CD14-positive monocyte (primary cell): ENCODE measurements at regions not wholly inside any gene's neighbourhood (a gene's known extent, or its start where the extent isn't known, plus 50 kb on each side); places are given as distances from the start of the nearest gene placed in this dataset.
"Not testable (repeated sequence)": the region's sequence is repeated elsewhere in the genome, so short reads cannot be mapped to it uniquely, and the experiment has no call there.

Experiments used
- DNase-seq, 3 donors: peaks; one replicate each; pipeline ENCODE4 v3.0.0-alpha.2; 2011 to 2022
- H2AFZ ChIP-seq: 2 replicates; pipeline ENCODE4 v1.6.0; 2012; ENCODE audit warnings: mild to moderate bottlenecking, low read depth, low read length, inconsistent platforms; ENCODE audit not compliant: insufficient read depth, poor library complexity, severe bottlenecking
- H3K27ac ChIP-seq, 2 donors: 1 replicate in 1 of 2; 2 replicates in 1 of 2; pipeline ENCODE4 v1.5.1; 2012 to 2013; ENCODE audit warnings: low read length in 2 of 2, control low read depth in 1 of 2, inconsistent platforms in 1 of 2, low read depth in 1 of 2, mild to moderate bottlenecking in 1 of 2
- H3K27me3 ChIP-seq, 2 donors: one replicate each; pipeline versions ENCODE4 v1.6.0 to v1.6.1; 2011 to 2013; ENCODE audit warnings: low read length in 2 of 2; ENCODE audit not compliant: control insufficient read depth in 2 of 2, insufficient read depth in 2 of 2
- H3K36me3 ChIP-seq, 2 donors: replicated peaks in 1 of 2; 1 replicate in 1 of 2; 2 replicates in 1 of 2; pipeline versions ENCODE4 v1.5.1 to v1.6.1; 2012 to 2013; ENCODE audit warnings: low read length in 2 of 2, control low read depth in 1 of 2, inconsistent platforms in 1 of 2, mild to moderate bottlenecking in 1 of 2; ENCODE audit not compliant: insufficient read depth in 2 of 2, control insufficient read depth in 1 of 2
- H3K4me1 ChIP-seq, 2 donors: 1 replicate in 1 of 2; 2 replicates in 1 of 2; pipeline versions ENCODE4 v1.5.1 to v1.6.1; 2012 to 2013; ENCODE audit warnings: low read length in 2 of 2, control low read depth in 1 of 2, inconsistent platforms in 1 of 2, mild to moderate bottlenecking in 1 of 2, moderate library complexity in 1 of 2; ENCODE audit not compliant: insufficient read depth in 2 of 2, control insufficient read depth in 1 of 2
- H3K4me2 ChIP-seq: replicated peaks from 2 replicates; pipeline ENCODE3; 2012; ENCODE audit warnings: low read length, moderate library complexity, mild to moderate bottlenecking; ENCODE audit not compliant: poor library complexity, severe bottlenecking; ENCODE audit errors: extremely low read depth
- H3K4me3 ChIP-seq, 3 experiments: fragments of 200-600 bp in 1 of 3; sonication (generic) in 1 of 3; replicated peaks in 1 of 3; 1 replicate in 2 of 3; 2 replicates in 1 of 3; pipeline ENCODE4 v1.5.1; 2011 to 2013; ENCODE audit warnings: low read length in 3 of 3, mild to moderate bottlenecking in 3 of 3, control low read depth in 2 of 3, low read depth in 2 of 3, inconsistent platforms in 1 of 3, moderate library complexity in 1 of 3
- H3K79me2 ChIP-seq: 2 replicates; pipeline ENCODE4 v1.6.0; 2012; ENCODE audit warnings: mild to moderate bottlenecking, control low read depth, inconsistent platforms, low read length, moderate library complexity; ENCODE audit not compliant: insufficient read depth
- H3K9ac ChIP-seq: 2 replicates; pipeline ENCODE4 v1.6.0; 2017; ENCODE audit warnings: low read length, mild to moderate bottlenecking; ENCODE audit not compliant: insufficient read depth, poor library complexity, severe bottlenecking
- H3K9me3 ChIP-seq, 2 donors: replicated peaks in 1 of 2; 1 replicate in 1 of 2; 2 replicates in 1 of 2; pipeline versions ENCODE4 v1.5.1 to v1.6.1; 2012 to 2013; ENCODE audit warnings: low read length in 2 of 2, control low read depth in 1 of 2; ENCODE audit not compliant: control insufficient read depth in 1 of 2, insufficient read depth in 1 of 2
- H4K20me1 ChIP-seq: 2 replicates; pipeline ENCODE4 v1.6.0; 2012; ENCODE audit warnings: mild to moderate bottlenecking, low read length, control low read depth, moderate library complexity; ENCODE audit not compliant: insufficient read depth
- H3K27ac Mint-ChIP-seq, 7 donors: one replicate each; pipeline ENCODE4 v1.8.0; 2020; ENCODE audit warnings: mild to moderate bottlenecking in 7 of 7, mixed read lengths in 7 of 7, moderate library complexity in 6 of 7, inconsistent platforms in 2 of 7
- H3K27me3 Mint-ChIP-seq, 3 donors: one replicate each; pipeline ENCODE4 v1.8.0; 2021 to 2022; ENCODE audit warnings: low read depth in 3 of 3, mild to moderate bottlenecking in 3 of 3, mixed read lengths in 3 of 3, moderate library complexity in 3 of 3, inconsistent platforms in 1 of 3
- H3K36me3 Mint-ChIP-seq, 2 donors: one replicate each; pipeline ENCODE4 v1.8.0; 2020; ENCODE audit warnings: mixed read lengths in 2 of 2, inconsistent platforms in 1 of 2, mild to moderate bottlenecking in 1 of 2
- H3K4me1 Mint-ChIP-seq: one replicate; pipeline ENCODE4 v1.8.0; 2020; ENCODE audit warnings: mild to moderate bottlenecking, mixed read lengths
- H3K4me3 Mint-ChIP-seq, 2 donors: one replicate each; pipeline ENCODE4 v1.8.0; 2020; ENCODE audit warnings: mild to moderate bottlenecking in 2 of 2, mixed read lengths in 2 of 2, moderate library complexity in 1 of 2
- H3K9me3 Mint-ChIP-seq, 7 donors: one replicate each; pipeline ENCODE4 v1.8.0; 2020 to 2022; ENCODE audit warnings: mixed read lengths in 7 of 7, mild to moderate bottlenecking in 6 of 7, moderate library complexity in 6 of 7, inconsistent platforms in 2 of 7
- WGBS: methylation state at CpG from one replicate; pipeline ENCODE4 v1.1.5; 2013; ENCODE audit warnings: missing lambda C conversion rate; ENCODE audit not compliant: insufficient coverage; 5-methylcytosine and 5-hydroxymethylcytosine counted together
- intact Hi-C, 2 donors: fragments of 100-400 bp; cut with micrococcal nuclease; formaldehyde crosslinking; loops; one replicate each; pipeline versions ENCODE4 v1.15.0 to v1.15.1; 2023
- TF ChIP-seq, protein P1 (sequence below): fragments of 200-600 bp; IDR thresholded peaks from one replicate; pipeline ENCODE4 v1.8.0; 2022; ENCODE audit warnings: antibody characterized with exemption, mild to moderate bottlenecking

DNA sequence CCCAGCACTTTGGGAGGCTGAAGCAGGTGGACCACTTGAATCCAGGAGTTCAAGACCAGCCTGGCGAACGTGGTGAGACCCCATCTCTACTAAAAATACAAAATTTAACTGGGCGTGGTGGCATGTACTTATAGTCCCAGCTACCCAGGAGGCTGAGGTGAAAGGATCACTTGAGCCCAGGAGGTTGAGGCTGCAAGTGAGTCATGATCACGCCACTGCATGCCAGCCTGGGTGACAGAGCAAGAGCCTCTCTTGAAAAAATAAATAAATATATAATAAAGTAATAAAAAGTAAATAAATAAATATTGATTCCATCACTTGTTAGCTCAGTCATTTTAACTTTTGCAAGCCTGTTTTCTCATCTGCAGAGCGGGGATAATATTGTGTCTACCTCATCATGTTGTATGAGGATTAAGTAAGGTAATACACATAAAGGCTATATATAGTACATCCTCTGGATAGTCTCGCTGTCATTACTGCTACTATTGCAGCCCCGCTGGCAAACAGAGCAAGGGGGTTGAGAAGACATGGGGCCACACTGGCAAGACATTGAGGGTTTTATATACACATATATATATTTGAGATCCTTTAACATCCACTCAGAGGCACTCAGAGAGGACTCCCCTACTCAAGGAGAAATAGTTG, 210.9 kb downstream of the C9orf152 start:
- no peak for DNase-seq
- H3K79me2 ChIP-seq, result no peaks in the 10 kb centered on the region
- H3K27me3 ChIP-seq, result no peaks in the 10 kb centered on the region
- H3K4me2 ChIP-seq, result no peak overlapping the region
- H2AFZ ChIP-seq, result no peak overlapping the region
- TF ChIP-seq, protein P1, sequence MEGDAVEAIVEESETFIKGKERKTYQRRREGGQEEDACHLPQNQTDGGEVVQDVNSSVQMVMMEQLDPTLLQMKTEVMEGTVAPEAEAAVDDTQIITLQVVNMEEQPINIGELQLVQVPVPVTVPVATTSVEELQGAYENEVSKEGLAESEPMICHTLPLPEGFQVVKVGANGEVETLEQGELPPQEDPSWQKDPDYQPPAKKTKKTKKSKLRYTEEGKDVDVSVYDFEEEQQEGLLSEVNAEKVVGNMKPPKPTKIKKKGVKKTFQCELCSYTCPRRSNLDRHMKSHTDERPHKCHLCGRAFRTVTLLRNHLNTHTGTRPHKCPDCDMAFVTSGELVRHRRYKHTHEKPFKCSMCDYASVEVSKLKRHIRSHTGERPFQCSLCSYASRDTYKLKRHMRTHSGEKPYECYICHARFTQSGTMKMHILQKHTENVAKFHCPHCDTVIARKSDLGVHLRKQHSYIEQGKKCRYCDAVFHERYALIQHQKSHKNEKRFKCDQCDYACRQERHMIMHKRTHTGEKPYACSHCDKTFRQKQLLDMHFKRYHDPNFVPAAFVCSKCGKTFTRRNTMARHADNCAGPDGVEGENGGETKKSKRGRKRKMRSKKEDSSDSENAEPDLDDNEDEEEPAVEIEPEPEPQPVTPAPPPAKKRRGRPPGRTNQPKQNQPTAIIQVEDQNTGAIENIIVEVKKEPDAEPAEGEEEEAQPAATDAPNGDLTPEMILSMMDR, result no peak
- no peaks in the 10 kb centered on the region for H4K20me1 ChIP-seq
- intact Hi-C loops, result no loop called here
- Mint-ChIP-seq H3K27me3 (peaks cover 6 to 8% (median 6%) of the 10 kb centered on the region in 3 donors), H3K9me3 (peaks cover 4 to 12% (median 8%) of the 10 kb centered on the region in 7 donors), H3K27ac (no peak overlapping the region), H3K4me1 (no peaks in the 10 kb centered on the region), H3K36me3 (peaks cover 0 to 2% of the 10 kb centered on the region in 2 donors), H3K4me3 (no peak overlapping the region)
- WGBS, result no CpG with 5 or more reads among the region's 7 CpGs
- no peak overlapping the region for H3K27ac ChIP-seq
- no peaks in the 10 kb centered on the region for H3K4me1 ChIP-seq
- no peaks in the 10 kb centered on the region for H3K36me3 ChIP-seq
- H3K9ac ChIP-seq, result no peak overlapping the region
- no peak overlapping the region for H3K4me3 ChIP-seq
- H3K9me3 ChIP-seq, result peaks cover 0 to 5% of the 10 kb centered on the region in 2 donors

DNA sequence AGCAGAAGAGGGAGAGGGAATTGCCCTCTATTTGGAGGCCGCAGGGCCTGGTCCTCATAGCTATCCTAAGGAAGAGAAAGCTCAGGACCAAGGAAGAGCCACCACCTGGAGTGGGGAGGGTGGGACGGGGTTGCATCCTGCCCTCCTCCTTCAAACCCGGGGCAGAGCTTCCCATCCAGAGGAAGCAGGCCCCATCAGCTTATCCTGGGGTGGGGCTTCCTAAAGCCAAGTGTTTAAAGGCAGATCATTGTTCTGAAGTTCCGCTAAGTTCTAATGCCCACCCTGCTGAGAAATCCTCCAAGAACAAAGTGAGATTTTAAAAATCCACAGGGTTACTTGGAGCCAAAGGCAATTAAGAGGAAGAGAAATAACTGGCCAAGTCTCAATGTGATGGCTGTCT, 210.3 kb downstream of the C9orf152 start:
- no peaks in the 10 kb centered on the region for H3K79me2 ChIP-seq
- no peak overlapping the region for H3K4me3 Mint-ChIP-seq
- peaks cover 0 to 5% of the 10 kb centered on the region in 2 donors for H3K9me3 ChIP-seq
- no peak for DNase-seq
- H2AFZ ChIP-seq, result no peak overlapping the region
- no peak overlapping the region for H3K4me2 ChIP-seq
- H4K20me1 ChIP-seq, result no peaks in the 10 kb centered on the region
- H3K27ac Mint-ChIP-seq, result no peak overlapping the region
- H3K9me3 Mint-ChIP-seq, result peaks cover 5 to 12% (median 10%) of the 10 kb centered on the region in 7 donors
- no peak overlapping the region for H3K9ac ChIP-seq
- no peaks in the 10 kb centered on the region for H3K27me3 ChIP-seq
- intact Hi-C loops, result no loop called here
- peaks cover 0 to 2% of the 10 kb centered on the region in 2 donors for H3K36me3 Mint-ChIP-seq
- H3K36me3 ChIP-seq, result no peaks in the 10 kb centered on the region
- H3K4me1 Mint-ChIP-seq, result no peaks in the 10 kb centered on the region
- H3K27me3 Mint-ChIP-seq, result peaks cover 6 to 8% (median 6%) of the 10 kb centered on the region in 3 donors
- H3K4me3 ChIP-seq, result no peak overlapping the region
- no CpG with 5 or more reads among the region's 4 CpGs for WGBS
- H3K27ac ChIP-seq, result no peak overlapping the region
- no peaks in the 10 kb centered on the region for H3K4me1 ChIP-seq
- TF ChIP-seq, protein P1, result no peak

DNA sequence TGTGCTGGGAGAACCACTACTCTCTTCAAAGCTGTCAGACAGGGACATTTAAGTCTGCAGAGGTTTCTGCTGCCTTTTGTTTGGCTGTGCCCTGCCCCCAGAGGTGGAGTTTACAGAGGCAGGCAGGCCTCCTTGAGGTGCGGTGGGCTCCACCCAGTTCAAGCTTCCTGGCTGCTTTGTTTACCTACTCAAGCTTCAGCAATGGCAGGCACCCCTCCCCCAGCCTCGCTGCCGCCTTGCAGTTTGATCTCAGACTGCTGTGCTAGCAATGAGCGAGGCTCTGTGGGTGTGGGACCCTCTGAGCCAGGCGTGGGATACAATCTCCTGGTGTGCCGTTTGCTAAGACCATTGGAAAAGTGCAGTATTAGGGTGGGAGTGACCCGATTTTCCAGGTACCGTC, 202.4 kb downstream of the C9orf152 start:
- H3K9me3 Mint-ChIP-seq, H3K4me3 Mint-ChIP-seq, DNase-seq, H3K4me3 ChIP-seq, H3K4me2 ChIP-seq, H3K27ac ChIP-seq, H3K4me1 ChIP-seq, H3K36me3 Mint-ChIP-seq, H3K4me1 Mint-ChIP-seq, H3K9ac ChIP-seq, H3K79me2 ChIP-seq, H2AFZ ChIP-seq, H4K20me1 ChIP-seq, H3K9me3 ChIP-seq, H3K27me3 ChIP-seq, H3K27ac Mint-ChIP-seq, intact Hi-C loops, H3K36me3 ChIP-seq: not testable (repeated sequence)
- peaks cover 8 to 12% (median 11%) of the 10 kb centered on the region in 3 donors for H3K27me3 Mint-ChIP-seq
- 100% methylated on average over 1 of the region's 8 CpGs for WGBS
